ENCODE measurements at regions not wholly inside any gene's neighbourhood (a gene's known extent, or its start where the extent isn't known, plus 50 kb on each side); places are given as distances from the start of the nearest gene placed in this dataset.

- TF ChIP-seq CTCF (IDR thresholded peaks at IDR 0.05) (no peak), POLR2A (IDR thresholded peaks at IDR 0.05) (no peak), POLR2AphosphoS5 (IDR thresholded peaks at IDR 0.05) (no peak)
Measured at GRCh38 chrX:96170626-96171025, 514.0 kb upstream of the DIAPH2 start.

All from breast epithelium (tissue), 3 donors.